Fibroblast of lung (primary cell): ENCODE measurements at regions not wholly inside any gene's neighbourhood (a gene's known extent, or its start where the extent isn't known, plus 50 kb on each side); places are given as distances from the start of the nearest gene placed in this dataset.

Experiments
- DNase-seq, 2 donors: peaks; one replicate each; pipeline versions ENCODE4 v3.0.0 to v3.0.0-alpha.2; 2010; ENCODE audit warnings: low read depth in 2 of 2
- H2AFZ ChIP-seq: 2 replicates; pipeline ENCODE4 v1.5.1; 2012; ENCODE audit warnings: low read length, control low read depth, inconsistent platforms
- H3K27ac ChIP-seq: 2 replicates; pipeline ENCODE4 v1.5.1; 2011; ENCODE audit warnings: low read length, control low read depth; ENCODE audit not compliant: insufficient read depth
- H3K27me3 ChIP-seq: 2 replicates; pipeline ENCODE4 v1.5.1; 2011; ENCODE audit warnings: mild to moderate bottlenecking, low read length; ENCODE audit not compliant: control insufficient read depth, insufficient read depth
- H3K36me3 ChIP-seq: 2 replicates; pipeline ENCODE4 v1.5.1; 2011; ENCODE audit warnings: low read length; ENCODE audit not compliant: control insufficient read depth, insufficient read depth
- H3K4me1 ChIP-seq: 2 replicates; pipeline ENCODE4 v1.5.1; 2011; ENCODE audit warnings: low read length; ENCODE audit not compliant: control insufficient read depth, insufficient read depth; ENCODE audit errors: extremely low read depth
- H3K4me2 ChIP-seq: 2 replicates; pipeline ENCODE4 v1.5.1; 2011; ENCODE audit warnings: low read length, control low read depth; ENCODE audit not compliant: insufficient read depth; ENCODE audit errors: extremely low read depth
- H3K4me3 ChIP-seq, 4 experiments: fragments of 200-600 bp in 1 of 4; sonication (generic) in 1 of 4; replicated peaks in 1 of 4; 2 replicates each; pipeline ENCODE4 v1.5.1; 2011 to 2016; ENCODE audit warnings: low read length in 4 of 4, low read depth in 3 of 4, mild to moderate bottlenecking in 3 of 4, control low read depth in 2 of 4, inconsistent platforms in 1 of 4, mixed read lengths in 1 of 4; ENCODE audit not compliant: insufficient read depth in 1 of 4; ENCODE audit errors: control extremely low read depth in 1 of 4
- H3K79me2 ChIP-seq: 2 replicates; pipeline ENCODE4 v1.5.1; 2012; ENCODE audit warnings: mild to moderate bottlenecking, low read length, inconsistent platforms; ENCODE audit not compliant: control insufficient read depth, insufficient read depth
- H3K9ac ChIP-seq: 2 replicates; pipeline ENCODE4 v1.5.1; 2011; ENCODE audit warnings: mild to moderate bottlenecking, low read length, control low read depth; ENCODE audit not compliant: insufficient read depth
- H3K9me3 ChIP-seq: 2 replicates; pipeline ENCODE4 v1.5.1; 2012; ENCODE audit warnings: low read depth, low read length; ENCODE audit not compliant: control insufficient read depth, insufficient read depth
- H4K20me1 ChIP-seq: 2 replicates; pipeline ENCODE4 v1.5.1; 2011; ENCODE audit warnings: low read length; ENCODE audit not compliant: control insufficient read depth, insufficient read depth; ENCODE audit errors: extremely low read depth
- EZH2 ChIP-seq: IDR thresholded peaks from 2 replicates; pipeline ENCODE4 v1.5.1; 2012; ENCODE audit warnings: low read length, control low read depth, mild to moderate bottlenecking; ENCODE audit errors: missing control alignments
- TF ChIP-seq, protein P1 (sequence below), 2 donors: IDR thresholded peaks in 1 of 2; conservative IDR thresholded peaks in 1 of 2; 1 replicate in 1 of 2; 2 replicates in 1 of 2; pipeline ENCODE4 v1.5.1; 2011 to 2012; ENCODE audit warnings: low read length in 2 of 2, control low read depth in 1 of 2, inconsistent platforms in 1 of 2, low read depth in 1 of 2, mild to moderate bottlenecking in 1 of 2

DNA sequence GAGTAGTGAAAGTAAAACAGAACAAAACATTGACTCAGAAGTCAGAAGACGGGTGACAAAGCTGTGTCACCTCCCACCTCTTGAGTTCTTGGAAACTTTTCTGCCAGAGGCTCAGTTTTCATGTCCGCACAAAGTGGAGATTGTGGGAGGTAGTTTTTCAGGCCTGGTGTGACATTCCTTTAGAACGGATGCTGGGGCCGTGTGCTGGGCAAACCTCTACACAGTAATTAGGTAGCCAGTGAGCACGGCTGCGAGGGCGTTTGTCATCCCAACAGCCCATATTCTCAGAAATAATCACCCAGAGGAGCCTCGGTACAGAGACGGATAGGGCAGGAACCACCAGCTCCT, 1054.4 kb downstream of the TBC1D22A start:
- no peak for DNase-seq
- Histone ChIP-seq H3K4me3 (no peak overlapping the region), H2AFZ (no peak overlapping the region), H4K20me1 (no peaks in the 10 kb centered on the region), H3K36me3 (no peaks in the 10 kb centered on the region), H3K79me2 (no peaks in the 10 kb centered on the region), H3K27me3 (no peaks in the 10 kb centered on the region), H3K27ac (no peak overlapping the region), H3K9me3 (no peaks in the 10 kb centered on the region), H3K4me1 (no peaks in the 10 kb centered on the region), H3K9ac (no peak overlapping the region), H3K4me2 (no peak overlapping the region)
- TF ChIP-seq, protein P1, sequence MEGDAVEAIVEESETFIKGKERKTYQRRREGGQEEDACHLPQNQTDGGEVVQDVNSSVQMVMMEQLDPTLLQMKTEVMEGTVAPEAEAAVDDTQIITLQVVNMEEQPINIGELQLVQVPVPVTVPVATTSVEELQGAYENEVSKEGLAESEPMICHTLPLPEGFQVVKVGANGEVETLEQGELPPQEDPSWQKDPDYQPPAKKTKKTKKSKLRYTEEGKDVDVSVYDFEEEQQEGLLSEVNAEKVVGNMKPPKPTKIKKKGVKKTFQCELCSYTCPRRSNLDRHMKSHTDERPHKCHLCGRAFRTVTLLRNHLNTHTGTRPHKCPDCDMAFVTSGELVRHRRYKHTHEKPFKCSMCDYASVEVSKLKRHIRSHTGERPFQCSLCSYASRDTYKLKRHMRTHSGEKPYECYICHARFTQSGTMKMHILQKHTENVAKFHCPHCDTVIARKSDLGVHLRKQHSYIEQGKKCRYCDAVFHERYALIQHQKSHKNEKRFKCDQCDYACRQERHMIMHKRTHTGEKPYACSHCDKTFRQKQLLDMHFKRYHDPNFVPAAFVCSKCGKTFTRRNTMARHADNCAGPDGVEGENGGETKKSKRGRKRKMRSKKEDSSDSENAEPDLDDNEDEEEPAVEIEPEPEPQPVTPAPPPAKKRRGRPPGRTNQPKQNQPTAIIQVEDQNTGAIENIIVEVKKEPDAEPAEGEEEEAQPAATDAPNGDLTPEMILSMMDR (conservative IDR thresholded peaks at IDR 0.05 in 1 of 2, IDR thresholded peaks at IDR 0.05 in 1 of 2; ENCODE audit: low read depth in 1 of 2, low read length in 2 of 2) = no peak
- no peak for TF ChIP-seq EZH2

DNA sequence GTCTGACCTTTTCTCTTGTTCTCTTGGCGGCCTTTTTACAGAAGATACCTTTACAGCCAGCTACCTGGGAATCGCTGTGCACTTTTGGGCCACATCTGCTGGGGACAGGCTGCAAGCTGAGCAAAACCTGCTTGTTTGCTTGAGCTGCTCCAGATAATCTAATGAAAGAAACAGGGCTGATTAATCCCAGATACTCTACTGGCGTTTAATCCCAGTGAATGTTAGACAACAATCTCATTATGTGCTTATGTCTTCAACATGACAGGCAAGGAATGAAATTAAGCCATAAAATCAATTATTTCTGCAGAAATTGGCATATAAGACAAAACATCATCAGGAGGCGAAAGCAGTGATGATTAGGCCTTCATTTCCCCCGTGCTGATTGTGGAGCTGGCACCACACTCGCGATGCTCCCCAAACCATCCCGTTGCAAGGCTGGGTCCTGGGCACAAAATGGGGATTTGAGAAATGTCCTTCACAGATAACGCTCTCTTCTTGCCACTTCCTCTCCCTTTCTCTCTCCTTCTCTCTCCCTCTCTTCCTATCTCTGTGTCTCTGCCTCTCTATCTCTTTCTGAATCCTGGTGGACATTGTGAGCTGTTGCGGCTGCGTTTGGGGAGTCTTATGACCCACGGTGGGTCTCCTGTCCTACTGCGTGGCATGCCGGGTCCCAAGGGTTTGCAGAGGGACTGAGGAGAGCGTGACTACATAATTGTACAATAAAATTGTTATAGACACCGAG, 1053.8 kb downstream of the TBC1D22A start:
- DNase-seq = no peak
- Histone ChIP-seq H3K79me2 (no peaks in the 10 kb centered on the region), H2AFZ (no peak overlapping the region), H3K9me3 (no peaks in the 10 kb centered on the region), H3K36me3 (no peaks in the 10 kb centered on the region), H4K20me1 (no peaks in the 10 kb centered on the region), H3K27ac (no peak overlapping the region), H3K4me1 (no peaks in the 10 kb centered on the region), H3K27me3 (no peaks in the 10 kb centered on the region), H3K4me2 (no peak overlapping the region), H3K4me3 (no peak overlapping the region), H3K9ac (no peak overlapping the region)
- no peak for TF ChIP-seq EZH2
- TF ChIP-seq, protein P1 (conservative IDR thresholded peaks at IDR 0.05 in 1 of 2, IDR thresholded peaks at IDR 0.05 in 1 of 2; ENCODE audit: low read depth in 1 of 2, low read length in 2 of 2) = no peak

DNA sequence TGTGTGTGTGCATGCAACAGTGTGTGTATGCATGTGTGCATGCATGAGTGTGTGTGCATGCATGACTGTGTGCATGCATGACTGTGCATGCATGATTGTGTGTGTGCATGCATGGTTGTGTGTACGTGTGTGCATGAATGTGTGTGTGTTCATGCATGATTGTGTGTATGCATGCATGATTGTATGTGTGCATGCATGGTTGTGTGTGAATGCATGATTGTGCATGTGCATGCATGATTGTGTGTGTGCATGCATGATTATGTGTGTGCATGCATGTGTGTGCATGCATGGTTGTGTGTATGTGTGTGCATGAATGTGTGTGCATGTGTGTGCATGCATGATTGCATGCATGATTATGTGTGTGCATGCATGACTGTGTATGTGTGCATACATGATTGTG, 1052.0 kb downstream of the TBC1D22A start:
- Histone ChIP-seq H2AFZ (no peak overlapping the region), H3K27me3 (no peaks in the 10 kb centered on the region), H4K20me1 (no peaks in the 10 kb centered on the region), H3K4me1 (no peaks in the 10 kb centered on the region), H3K36me3 (no peaks in the 10 kb centered on the region), H3K4me3 (no peak overlapping the region), H3K9ac (no peak overlapping the region), H3K79me2 (no peaks in the 10 kb centered on the region), H3K9me3 (no peaks in the 10 kb centered on the region), H3K27ac (no peak overlapping the region), H3K4me2 (no peak overlapping the region)
- DNase-seq = no peak
- TF ChIP-seq, protein P1 (conservative IDR thresholded peaks at IDR 0.05 in 1 of 2, IDR thresholded peaks at IDR 0.05 in 1 of 2; ENCODE audit: low read depth in 1 of 2, low read length in 2 of 2) = no peak
- no peak for TF ChIP-seq EZH2
